ENCODE measurements at regions not wholly inside any gene's neighbourhood (a gene's known extent, or its start where the extent isn't known, plus 50 kb on each side); places are given as distances from the start of the nearest gene placed in this dataset.
A peak's percentile ranks its signal among the peaks of the same experiment; 100 is the strongest.

DNA sequence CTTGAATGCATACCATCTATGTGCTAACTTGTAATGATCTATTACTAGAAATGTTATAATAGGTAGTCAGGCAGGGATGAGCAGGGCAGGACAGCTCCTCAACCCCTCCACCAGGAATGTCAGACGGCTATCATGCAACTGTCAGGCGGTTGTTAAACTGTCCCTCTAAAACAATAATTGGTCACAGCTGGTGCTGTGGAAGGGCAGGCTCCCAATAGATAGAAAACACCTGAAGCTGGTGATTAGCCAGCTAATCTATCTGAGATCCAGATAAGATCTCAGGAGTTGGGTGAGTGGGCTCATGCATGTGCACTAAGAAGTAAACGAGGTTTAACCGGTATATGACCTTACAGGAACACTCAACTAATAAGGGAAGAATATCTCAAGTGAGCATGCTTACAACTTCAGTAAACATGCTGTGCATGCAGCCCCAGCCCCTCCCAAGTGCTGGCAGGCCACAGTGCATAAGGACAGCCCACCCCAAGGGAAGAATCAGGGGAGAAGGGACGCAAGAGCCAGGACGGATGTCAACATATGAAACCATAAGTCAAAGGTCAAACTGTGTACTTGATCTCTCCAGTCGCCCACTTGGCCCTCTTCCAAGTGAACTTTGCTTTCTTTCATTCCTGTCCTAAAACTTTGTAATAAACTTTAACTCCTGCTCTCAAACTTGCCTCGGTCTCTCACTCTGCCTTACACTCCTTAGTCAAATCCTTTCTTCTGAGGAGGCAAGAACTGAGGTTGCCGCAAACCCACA, 566.2 kb upstream of the NRSN1 start (continued):
- no peak for TF ChIP-seq EZH2 (conservative IDR thresholded peaks at IDR 0.05; ENCODE audit: low read depth, low read length)
- TF ChIP-seq ZFY (CRISPR knock-in tag; IDR thresholded peaks at IDR 0.05), result no peak
- TF ChIP-seq KDM4B (CRISPR knock-in tag; IDR thresholded peaks at IDR 0.05), result no peak
- TF ChIP-seq SETDB1 (CRISPR knock-in tag; IDR thresholded peaks at IDR 0.05; ENCODE audit: borderline replicate concordance), result no peak
- no peak for TF ChIP-seq MYNN (CRISPR knock-in tag; IDR thresholded peaks at IDR 0.05; ENCODE audit: low read depth)
- no peak for TF ChIP-seq ZNF124 (CRISPR knock-in tag; IDR thresholded peaks at IDR 0.05)
- TF ChIP-seq, protein P1, sequence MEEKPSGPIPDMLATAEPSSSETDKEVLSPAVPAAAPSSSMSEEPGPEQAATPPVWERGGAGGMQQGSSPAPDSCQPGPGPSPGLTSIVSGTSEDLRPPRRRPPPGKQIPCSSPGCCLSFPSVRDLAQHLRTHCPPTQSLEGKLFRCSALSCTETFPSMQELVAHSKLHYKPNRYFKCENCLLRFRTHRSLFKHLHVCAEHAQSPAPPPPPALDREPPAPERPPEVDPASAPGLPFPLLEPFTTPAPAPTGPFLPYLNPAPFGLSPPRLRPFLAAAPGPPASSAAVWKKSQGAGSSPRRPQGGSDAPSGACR (CRISPR knock-in tag; IDR thresholded peaks at IDR 0.05), result no peak
- no peak for TF ChIP-seq HMG20A (CRISPR knock-in tag; IDR thresholded peaks at IDR 0.05; ENCODE audit: borderline replicate concordance)
- TF ChIP-seq, protein P2, sequence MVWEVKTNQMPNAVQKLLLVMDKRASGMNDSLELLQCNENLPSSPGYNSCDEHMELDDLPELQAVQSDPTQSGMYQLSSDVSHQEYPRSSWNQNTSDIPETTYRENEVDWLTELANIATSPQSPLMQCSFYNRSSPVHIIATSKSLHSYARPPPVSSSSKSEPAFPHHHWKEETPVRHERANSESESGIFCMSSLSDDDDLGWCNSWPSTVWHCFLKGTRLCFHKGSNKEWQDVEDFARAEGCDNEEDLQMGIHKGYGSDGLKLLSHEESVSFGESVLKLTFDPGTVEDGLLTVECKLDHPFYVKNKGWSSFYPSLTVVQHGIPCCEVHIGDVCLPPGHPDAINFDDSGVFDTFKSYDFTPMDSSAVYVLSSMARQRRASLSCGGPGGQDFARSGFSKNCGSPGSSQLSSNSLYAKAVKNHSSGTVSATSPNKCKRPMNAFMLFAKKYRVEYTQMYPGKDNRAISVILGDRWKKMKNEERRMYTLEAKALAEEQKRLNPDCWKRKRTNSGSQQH (CRISPR knock-in tag; IDR thresholded peaks at IDR 0.05; ENCODE audit: low read depth), result no peak
- TF ChIP-seq NCOR1 (IDR thresholded peaks at IDR 0.05; ENCODE audit: borderline replicate concordance, low read length), result peak; percentile 43; the same call in 1 of the 2 replicates
- TF ChIP-seq, protein P3, sequence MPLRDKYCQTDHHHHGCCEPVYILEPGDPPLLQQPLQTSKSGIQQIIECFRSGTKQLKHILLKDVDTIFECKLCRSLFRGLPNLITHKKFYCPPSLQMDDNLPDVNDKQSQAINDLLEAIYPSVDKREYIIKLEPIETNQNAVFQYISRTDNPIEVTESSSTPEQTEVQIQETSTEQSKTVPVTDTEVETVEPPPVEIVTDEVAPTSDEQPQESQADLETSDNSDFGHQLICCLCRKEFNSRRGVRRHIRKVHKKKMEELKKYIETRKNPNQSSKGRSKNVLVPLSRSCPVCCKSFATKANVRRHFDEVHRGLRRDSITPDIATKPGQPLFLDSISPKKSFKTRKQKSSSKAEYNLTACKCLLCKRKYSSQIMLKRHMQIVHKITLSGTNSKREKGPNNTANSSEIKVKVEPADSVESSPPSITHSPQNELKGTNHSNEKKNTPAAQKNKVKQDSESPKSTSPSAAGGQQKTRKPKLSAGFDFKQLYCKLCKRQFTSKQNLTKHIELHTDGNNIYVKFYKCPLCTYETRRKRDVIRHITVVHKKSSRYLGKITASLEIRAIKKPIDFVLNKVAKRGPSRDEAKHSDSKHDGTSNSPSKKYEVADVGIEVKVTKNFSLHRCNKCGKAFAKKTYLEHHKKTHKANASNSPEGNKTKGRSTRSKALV (CRISPR knock-in tag; IDR thresholded peaks at IDR 0.05), result no peak
- TF ChIP-seq MAFF (IDR thresholded peaks at IDR 0.05; ENCODE audit: low read depth, low read length), result no peak
- TF ChIP-seq, protein P4, sequence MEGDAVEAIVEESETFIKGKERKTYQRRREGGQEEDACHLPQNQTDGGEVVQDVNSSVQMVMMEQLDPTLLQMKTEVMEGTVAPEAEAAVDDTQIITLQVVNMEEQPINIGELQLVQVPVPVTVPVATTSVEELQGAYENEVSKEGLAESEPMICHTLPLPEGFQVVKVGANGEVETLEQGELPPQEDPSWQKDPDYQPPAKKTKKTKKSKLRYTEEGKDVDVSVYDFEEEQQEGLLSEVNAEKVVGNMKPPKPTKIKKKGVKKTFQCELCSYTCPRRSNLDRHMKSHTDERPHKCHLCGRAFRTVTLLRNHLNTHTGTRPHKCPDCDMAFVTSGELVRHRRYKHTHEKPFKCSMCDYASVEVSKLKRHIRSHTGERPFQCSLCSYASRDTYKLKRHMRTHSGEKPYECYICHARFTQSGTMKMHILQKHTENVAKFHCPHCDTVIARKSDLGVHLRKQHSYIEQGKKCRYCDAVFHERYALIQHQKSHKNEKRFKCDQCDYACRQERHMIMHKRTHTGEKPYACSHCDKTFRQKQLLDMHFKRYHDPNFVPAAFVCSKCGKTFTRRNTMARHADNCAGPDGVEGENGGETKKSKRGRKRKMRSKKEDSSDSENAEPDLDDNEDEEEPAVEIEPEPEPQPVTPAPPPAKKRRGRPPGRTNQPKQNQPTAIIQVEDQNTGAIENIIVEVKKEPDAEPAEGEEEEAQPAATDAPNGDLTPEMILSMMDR (CRISPR knock-in tag; IDR thresholded peaks at IDR 0.05), result no peak
- TF ChIP-seq ZNF207 (IDR thresholded peaks at IDR 0.05; ENCODE audit: borderline replicate concordance), result no peak
- no peak for TF ChIP-seq ZNF776 (CRISPR knock-in tag; IDR thresholded peaks at IDR 0.05)
- TF ChIP-seq, protein P5, sequence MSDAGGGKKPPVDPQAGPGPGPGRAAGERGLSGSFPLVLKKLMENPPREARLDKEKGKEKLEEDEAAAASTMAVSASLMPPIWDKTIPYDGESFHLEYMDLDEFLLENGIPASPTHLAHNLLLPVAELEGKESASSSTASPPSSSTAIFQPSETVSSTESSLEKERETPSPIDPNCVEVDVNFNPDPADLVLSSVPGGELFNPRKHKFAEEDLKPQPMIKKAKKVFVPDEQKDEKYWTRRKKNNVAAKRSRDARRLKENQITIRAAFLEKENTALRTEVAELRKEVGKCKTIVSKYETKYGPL (CRISPR knock-in tag; IDR thresholded peaks at IDR 0.05), result no peak
- no peak for TF ChIP-seq RELA (CRISPR knock-in tag; IDR thresholded peaks at IDR 0.05)
- no peak for TF ChIP-seq ZNF138 (CRISPR knock-in tag; IDR thresholded peaks at IDR 0.05; ENCODE audit: low read depth)
- TF ChIP-seq, protein P6, sequence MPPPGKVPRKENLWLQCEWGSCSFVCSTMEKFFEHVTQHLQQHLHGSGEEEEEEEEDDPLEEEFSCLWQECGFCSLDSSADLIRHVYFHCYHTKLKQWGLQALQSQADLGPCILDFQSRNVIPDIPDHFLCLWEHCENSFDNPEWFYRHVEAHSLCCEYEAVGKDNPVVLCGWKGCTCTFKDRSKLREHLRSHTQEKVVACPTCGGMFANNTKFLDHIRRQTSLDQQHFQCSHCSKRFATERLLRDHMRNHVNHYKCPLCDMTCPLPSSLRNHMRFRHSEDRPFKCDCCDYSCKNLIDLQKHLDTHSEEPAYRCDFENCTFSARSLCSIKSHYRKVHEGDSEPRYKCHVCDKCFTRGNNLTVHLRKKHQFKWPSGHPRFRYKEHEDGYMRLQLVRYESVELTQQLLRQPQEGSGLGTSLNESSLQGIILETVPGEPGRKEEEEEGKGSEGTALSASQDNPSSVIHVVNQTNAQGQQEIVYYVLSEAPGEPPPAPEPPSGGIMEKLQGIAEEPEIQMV (CRISPR knock-in tag; IDR thresholded peaks at IDR 0.05; ENCODE audit: low read depth), result no peak
- TF ChIP-seq, protein P7, sequence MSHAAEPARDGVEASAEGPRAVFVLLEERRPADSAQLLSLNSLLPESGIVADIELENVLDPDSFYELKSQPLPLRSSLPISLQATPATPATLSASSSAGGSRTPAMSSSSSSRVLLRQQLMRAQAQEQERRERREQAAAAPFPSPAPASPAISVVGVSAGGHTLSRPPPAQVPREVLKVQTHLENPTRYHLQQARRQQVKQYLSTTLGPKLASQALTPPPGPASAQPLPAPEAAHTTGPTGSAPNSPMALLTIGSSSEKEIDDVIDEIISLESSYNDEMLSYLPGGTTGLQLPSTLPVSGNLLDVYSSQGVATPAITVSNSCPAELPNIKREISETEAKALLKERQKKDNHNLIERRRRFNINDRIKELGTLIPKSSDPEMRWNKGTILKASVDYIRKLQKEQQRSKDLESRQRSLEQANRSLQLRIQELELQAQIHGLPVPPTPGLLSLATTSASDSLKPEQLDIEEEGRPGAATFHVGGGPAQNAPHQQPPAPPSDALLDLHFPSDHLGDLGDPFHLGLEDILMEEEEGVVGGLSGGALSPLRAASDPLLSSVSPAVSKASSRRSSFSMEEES (CRISPR knock-in tag; IDR thresholded peaks at IDR 0.05), result no peak
- no peak for TF ChIP-seq KLF13 (CRISPR knock-in tag; IDR thresholded peaks at IDR 0.05)

Data from HepG2 (cell line).